NCI-H345 treated with DMSO at 0.1 percent for 48 hours (cell line): ENCODE measurements at regions not wholly inside any gene's neighbourhood (a gene's known extent, or its start where the extent isn't known, plus 50 kb on each side); places are given as distances from the start of the nearest gene placed in this dataset.
"Not testable (repeated sequence)": the region's sequence is repeated elsewhere in the genome, so short reads cannot be mapped to it uniquely, and the experiment has no call there.

Experiments used
- DNase-seq: peaks from one replicate; lab custom pipeline; 2025; ENCODE audit not compliant: unreplicated experiment; lab: John Stamatoyannopoulos, UW

DNA sequence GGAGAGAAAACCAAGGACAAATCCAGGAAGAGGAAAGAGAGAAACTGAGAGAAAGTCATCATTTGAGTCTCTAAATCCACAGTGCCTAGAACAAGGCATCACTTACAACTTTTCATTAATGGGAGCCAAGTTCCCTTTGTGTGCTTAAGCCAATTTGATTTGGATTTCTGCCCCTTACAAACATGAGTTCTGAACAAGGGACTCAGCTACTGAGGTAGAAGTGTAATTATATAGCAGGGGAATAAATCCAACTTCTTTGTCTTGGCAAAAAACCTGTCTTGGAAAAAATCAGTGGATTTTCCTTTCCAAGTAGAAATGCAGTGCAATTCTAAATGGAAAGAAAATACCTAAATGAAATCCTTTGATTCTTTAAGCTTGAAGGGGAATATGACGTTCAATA is 307.2 kb upstream of the CNTN3 start:
- DNase-seq, result no peak

DNA sequence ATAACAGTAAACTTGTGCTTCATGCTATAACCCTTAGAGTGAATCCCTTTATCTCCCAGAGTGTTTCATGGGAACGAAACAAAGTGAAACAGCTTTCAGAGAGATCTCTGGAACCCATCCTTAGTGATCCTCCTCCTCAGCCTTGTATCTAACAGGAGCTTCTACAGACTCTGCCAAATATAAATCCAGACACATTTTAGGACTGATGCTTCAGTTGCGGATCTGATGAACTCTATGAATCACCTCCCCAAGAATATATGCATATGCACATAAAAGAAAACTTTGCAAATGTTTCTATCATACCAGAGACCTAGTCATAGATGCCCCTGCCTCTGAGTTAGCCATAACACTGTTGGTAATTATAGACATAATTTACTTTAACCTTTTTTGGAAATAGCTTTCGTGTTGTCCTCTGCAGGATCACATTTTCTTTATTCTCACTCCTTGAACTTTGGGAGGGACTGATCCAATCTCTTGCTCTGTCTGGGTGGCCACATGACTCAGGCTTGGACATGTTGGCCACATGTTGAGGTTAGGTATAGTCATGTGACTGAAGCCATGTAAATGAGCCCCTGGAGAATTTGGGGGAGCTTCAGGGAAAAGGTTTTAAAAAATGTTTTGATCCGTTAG is 306.4 kb upstream of the CNTN3 start:
- DNase-seq, result no peak

DNA sequence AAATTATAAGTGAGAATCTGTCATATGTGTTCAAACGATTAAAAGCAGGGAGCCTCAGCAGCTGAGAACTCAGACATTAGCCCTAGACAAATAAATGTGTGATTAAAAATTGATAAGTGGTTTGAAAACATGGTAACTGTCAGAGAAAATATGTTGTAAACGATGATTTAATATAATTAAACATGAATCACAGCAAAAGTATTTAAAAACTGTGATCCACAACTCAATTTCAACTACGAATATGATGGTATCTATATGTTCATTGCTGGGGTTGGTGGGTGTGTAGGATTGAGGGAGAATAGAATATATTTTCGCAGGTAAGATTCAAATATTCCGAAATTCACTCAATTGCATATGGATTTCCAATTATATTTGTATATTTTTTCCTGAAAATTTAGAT is 302.2 kb upstream of the CNTN3 start:
- no peak for DNase-seq

GRCh38 chr3:74906181-74906580 is 291.7 kb upstream of the CNTN3 start:
- no peak for DNase-seq

- DNase-seq, result no peak
Observed at GRCh38 chr3:74905478-74905877, 291.0 kb upstream of the CNTN3 start.

GRCh38 chr3:74904646-74905045 is 290.2 kb upstream of the CNTN3 start:
- DNase-seq, result no peak

DNA sequence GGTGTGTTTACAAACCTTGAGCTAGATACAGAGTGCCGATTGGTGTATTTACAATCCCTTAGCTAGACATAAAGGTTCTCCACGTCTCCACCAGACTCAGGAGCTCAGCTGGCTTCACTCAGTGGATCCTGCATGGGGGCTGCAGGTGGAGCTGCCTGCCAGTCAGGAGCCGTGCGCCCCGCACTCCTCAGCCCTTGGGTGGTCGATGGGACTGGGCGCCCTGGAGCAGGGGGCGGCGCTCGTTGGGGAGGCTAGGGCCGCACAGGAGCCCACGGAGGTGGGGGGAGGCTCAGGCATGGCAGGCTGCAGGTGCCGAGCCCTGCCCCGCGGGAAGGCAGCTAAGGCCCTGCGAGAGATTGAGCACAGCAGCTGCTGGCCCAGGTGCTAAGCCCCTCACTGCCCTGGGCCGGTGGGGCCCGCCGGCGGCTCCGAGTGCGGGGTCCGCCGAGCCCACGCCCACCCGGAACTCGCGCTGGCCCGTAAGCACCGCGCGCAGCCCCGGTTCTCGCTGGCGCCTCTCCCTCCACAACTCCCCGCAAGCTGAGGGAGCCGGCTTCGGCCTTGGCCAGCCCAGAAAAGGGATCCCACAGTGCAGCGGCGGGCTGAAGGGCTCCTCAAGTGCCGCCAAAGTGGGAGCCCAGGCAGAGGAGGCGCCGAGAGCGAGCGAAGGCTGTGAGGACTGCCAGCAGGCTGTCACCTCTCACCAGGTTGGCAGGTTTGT is 285.5 kb upstream of the CNTN3 start:
- DNase-seq, result not testable (repeated sequence)

DNA sequence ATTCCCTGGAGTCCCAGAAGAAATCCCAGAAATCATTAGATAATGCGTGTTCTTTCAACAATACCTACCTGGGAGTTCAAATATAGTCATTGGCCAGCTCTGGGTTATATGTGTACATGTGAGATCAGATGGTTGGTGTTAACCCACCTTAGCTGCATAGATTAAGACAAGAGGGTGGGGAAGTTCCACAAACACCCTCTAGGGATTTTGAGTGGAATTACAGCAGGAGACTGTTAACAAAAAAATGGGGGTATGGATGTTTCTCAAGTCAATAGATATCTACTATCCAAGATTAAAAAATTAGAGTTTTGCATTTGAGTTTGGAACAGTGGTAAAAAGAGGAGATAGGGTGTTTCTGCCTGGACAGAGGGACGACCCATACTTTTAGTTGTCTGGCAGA is 282.5 kb upstream of the CNTN3 start:
- no peak for DNase-seq

DNA sequence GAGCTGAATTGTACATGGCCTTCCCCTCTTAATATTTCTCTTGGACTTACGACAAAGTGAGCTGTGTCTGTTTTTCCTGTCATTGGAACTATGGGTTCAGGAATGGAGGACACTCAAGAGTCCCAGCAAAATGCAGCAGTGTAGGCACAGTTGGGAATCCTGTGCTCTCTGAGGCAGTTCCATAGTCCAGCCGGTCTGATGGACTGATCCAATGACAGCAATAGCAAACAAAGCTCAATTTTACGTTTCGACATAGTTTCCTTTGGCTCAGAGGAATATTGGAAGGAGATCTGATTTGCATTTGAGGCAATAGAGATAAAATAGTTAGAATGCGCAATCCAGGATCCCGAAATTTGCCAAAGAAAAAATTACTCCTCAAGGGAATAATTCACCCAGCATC is 276.9 kb upstream of the CNTN3 start:
- DNase-seq, result no peak

- no peak for DNase-seq
Observed at GRCh38 chr3:74883690-74884089, 269.2 kb upstream of the CNTN3 start.

GRCh38 chr3:74883222-74883621 is 268.8 kb upstream of the CNTN3 start:
- no peak for DNase-seq

DNA sequence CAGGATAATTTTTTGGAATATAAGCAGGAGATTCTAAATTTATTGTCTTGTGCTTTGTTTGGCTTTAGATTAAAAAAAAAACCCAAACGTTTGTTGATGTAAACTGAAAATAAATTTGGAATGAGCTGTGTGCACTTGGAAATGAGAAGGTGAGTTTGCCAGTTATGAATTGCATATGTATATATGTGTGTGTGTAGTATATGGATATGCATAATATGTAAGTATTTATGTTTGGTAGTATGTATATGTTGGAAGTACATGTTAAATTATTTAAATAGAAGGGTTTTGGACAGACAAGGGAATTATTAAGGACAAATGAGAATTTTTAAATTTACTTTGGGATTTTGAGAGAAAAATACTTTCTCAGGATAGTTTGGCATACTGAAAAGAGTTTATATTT is 265.8 kb upstream of the CNTN3 start:
- DNase-seq, result no peak

DNA sequence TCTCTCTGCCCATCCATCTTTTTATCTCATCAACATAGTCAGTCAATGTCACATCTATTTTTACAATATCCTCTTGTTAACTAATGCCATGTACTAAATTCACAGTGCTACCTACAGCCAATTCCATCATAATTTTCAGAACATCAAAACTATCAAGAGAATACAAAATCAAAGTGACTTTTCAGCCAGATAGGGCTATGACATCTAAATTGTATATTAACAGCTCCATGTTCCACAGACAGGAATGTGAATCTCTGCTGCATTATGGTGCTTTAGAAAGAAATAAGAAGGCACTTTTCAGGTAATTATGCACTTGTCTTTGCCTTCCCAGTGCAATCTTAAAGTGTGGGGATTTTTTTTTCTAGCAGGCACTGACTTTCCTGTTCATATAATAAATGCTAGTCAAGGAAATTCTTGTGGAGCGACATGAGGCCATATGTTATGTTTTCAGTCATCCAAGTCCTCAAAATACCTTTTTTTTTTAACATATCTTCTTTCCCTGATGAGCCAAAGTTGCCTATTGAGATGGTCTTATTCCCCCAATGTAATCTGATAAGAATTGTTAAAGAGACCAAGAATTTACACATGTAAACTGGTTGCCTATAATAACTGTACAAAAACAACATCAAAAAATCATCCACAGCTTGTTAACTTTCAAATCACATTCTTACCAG is 252.0 kb upstream of the CNTN3 start:
- DNase-seq, result no peak

DNA sequence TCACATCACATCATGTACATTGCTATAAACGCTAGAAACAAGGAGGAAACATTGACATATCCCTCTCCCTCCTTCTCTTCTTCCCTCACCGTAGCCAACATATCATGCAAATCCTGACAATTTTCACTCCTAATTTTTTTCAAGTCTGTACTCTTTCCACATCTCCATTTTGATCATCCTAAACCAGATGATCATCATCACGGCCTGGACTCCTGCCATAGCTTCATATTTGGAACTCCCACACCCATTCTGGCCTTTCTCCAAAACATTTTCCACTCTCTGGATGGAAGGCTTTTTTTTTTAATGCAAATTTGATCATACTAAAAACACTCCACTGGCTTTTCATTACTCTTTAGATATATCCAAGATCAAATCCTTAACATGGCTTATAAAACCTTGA is 248.0 kb upstream of the CNTN3 start:
- peak; percentile 3 for DNase-seq

DNA sequence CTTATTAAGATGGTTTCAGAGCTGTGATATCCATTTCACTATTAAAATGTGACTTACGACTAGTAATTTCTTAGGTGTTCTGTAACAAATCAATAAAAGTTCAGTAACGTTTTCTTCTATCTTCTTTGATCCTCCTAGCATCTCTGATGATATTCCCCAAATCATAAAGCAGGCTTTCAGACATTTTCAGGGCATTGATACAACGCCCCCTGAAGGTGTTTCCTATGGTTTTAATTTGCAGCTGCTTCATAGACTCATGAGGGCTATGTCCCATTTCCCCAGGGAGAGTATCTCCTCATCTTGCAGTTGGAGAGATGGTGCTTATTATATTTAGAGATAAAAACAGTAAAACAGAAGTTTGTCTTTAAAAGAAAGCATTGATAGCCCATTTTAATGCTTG is 246.8 kb upstream of the CNTN3 start:
- DNase-seq, result no peak

- DNase-seq, result no peak
Observed at GRCh38 chr3:74858086-74858485, 243.6 kb upstream of the CNTN3 start.

DNA sequence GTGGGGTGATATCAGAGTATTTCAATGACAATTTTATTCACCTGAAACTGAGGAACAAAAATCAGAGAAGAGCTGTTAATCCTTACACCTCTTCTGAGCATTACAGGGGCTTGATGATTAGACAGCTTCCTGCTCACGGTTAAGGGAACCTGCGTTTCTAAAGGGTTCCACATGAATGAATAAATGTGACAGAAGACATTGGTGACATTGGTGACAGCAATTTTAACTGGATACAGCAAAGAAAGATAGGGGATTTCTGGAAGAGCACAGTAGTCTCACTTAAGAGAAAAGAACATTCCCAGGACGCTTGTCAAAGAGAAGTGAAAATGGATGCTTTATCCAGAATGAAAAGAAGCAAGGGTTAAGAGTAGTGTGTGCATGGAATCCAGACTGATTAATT is 235.9 kb upstream of the CNTN3 start:
- DNase-seq, result no peak

- DNase-seq, result no peak
Observed at GRCh38 chr3:74847093-74847492, 232.6 kb upstream of the CNTN3 start.

DNA sequence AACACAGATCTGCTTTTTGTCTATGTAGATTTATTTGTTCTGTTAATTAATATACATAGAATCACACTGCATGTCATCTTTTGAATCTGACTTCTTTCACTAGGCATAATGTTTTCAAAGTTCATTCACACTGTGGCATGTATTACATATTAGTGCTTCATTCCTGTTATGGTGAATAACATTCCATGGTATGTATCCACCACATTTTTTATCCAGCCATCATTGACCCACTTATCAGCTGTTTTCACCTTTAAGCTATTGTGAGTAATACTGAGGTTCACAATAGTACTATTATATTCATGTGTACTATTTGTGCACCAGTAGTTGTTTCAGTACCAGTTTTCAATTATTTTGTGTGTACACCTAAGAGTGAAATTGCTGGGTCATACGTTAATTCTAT is 230.6 kb upstream of the CNTN3 start:
- no peak for DNase-seq

DNA sequence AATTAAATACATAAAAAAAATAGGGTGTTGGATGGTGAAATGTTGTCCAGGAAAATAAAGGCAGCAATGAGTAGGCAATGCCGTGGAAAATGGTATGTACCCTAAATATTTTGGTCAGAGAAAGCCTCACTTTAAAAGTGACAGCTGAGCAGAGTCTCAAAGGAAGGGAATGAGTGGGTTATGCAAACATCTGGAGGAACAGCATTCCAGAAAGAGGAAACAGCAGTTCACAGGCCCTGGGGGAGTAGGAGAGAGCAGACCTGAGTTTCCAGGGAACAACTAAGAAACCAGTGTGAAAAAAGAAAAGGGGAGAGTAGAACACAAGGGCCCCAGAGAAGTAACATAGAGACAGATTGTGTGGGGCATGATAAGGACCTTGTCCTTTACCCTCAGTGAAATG is 230.0 kb upstream of the CNTN3 start:
- no peak for DNase-seq

DNA sequence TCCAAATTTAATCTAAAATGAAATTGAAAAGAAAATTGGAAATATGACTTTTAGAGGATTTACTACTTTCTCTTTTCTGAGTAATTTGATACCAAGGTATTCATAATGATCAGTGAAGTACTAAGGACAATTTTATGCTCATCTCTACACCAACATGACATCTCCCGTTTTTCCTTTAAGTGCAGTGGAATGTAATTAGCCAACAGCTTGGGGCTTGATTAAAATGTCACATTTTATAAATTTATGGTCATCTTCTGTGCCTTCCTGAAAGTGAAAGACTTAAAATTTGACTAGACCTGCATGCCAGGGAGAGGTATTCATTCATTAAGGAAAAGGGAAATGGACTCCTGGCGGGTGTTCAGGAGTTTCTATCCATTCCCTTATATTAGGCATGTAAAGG is 228.2 kb upstream of the CNTN3 start:
- DNase-seq, result no peak

DNA sequence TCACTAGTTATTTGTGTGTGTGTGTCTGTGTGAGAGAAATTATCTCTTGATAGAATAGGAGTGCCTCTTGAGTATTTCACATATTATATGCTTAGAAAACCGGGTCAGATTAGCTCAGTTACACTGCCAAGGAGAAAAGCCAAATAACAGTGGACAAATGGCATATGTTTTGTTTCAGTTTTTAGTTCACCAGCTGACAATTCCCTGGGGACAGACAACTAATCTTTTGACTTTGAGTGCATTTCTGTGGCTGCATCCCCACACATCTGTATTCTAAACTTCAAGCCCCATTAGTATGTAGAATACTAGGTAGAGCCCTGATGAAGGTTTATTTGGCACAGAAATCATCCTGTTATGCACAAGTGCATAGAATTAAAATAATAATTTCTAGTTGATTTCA is 227.7 kb upstream of the CNTN3 start:
- DNase-seq, result no peak

- DNase-seq, result no peak
Observed at GRCh38 chr3:74839566-74839965, 225.1 kb upstream of the CNTN3 start.
